Neural crest cell (in vitro differentiated cells): ENCODE measurements at regions not wholly inside any gene's neighbourhood (a gene's known extent, or its start where the extent isn't known, plus 50 kb on each side); places are given as distances from the start of the nearest gene placed in this dataset.
"Not testable (repeated sequence)": the region's sequence is repeated elsewhere in the genome, so short reads cannot be mapped to it uniquely, and the experiment has no call there.

Experiments used
- DNase-seq: peaks from one replicate; pipeline ENCODE4 v3.0.0; 2021; ENCODE audit warnings: low read depth, mixed read lengths, low spot score
- H3K27ac Mint-ChIP-seq: one replicate; pipeline ENCODE4 v1.8.0; 2021; ENCODE audit warnings: mild to moderate bottlenecking, mixed read lengths; ENCODE audit not compliant: unreplicated experiment
- H3K27me3 Mint-ChIP-seq: 2 replicates; pipeline ENCODE4 v1.8.0; 2021; ENCODE audit warnings: low read depth, mild to moderate bottlenecking, mixed read lengths
- H3K36me3 Mint-ChIP-seq: 2 replicates; pipeline ENCODE4 v1.8.0; 2021; ENCODE audit warnings: low read depth, mild to moderate bottlenecking, mixed read lengths
- H3K4me1 Mint-ChIP-seq: 2 replicates; pipeline ENCODE4 v1.8.0; 2021; ENCODE audit warnings: mixed read lengths
- H3K4me3 Mint-ChIP-seq: one replicate; pipeline ENCODE4 v1.8.0; 2021; ENCODE audit warnings: mild to moderate bottlenecking, mixed read lengths
- H3K9me3 Mint-ChIP-seq: 2 replicates; pipeline ENCODE4 v1.8.0; 2021; ENCODE audit warnings: mixed read lengths
- TF ChIP-seq, protein P1 (sequence below): fragments of 200-600 bp; sonication (generic); conservative IDR thresholded peaks from 2 replicates; pipeline ENCODE4 v1.5.0; 2021; ENCODE audit warnings: antibody characterized with exemption, mild to moderate bottlenecking

GRCh38 chr10:106378251-106378650, 786.3 kb downstream of the SORCS1 start:
- DNase-seq = no peak
- TF ChIP-seq, protein P1, sequence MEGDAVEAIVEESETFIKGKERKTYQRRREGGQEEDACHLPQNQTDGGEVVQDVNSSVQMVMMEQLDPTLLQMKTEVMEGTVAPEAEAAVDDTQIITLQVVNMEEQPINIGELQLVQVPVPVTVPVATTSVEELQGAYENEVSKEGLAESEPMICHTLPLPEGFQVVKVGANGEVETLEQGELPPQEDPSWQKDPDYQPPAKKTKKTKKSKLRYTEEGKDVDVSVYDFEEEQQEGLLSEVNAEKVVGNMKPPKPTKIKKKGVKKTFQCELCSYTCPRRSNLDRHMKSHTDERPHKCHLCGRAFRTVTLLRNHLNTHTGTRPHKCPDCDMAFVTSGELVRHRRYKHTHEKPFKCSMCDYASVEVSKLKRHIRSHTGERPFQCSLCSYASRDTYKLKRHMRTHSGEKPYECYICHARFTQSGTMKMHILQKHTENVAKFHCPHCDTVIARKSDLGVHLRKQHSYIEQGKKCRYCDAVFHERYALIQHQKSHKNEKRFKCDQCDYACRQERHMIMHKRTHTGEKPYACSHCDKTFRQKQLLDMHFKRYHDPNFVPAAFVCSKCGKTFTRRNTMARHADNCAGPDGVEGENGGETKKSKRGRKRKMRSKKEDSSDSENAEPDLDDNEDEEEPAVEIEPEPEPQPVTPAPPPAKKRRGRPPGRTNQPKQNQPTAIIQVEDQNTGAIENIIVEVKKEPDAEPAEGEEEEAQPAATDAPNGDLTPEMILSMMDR = no peak
- H3K4me3 Mint-ChIP-seq = no peak overlapping the region
- H3K27me3 Mint-ChIP-seq = no peaks in the 10 kb centered on the region
- no peak overlapping the region for H3K27ac Mint-ChIP-seq
- peaks cover 11% of the 10 kb centered on the region for H3K9me3 Mint-ChIP-seq
- H3K4me1 Mint-ChIP-seq = no peaks in the 10 kb centered on the region
- peaks cover 7% of the 10 kb centered on the region for H3K36me3 Mint-ChIP-seq

DNA sequence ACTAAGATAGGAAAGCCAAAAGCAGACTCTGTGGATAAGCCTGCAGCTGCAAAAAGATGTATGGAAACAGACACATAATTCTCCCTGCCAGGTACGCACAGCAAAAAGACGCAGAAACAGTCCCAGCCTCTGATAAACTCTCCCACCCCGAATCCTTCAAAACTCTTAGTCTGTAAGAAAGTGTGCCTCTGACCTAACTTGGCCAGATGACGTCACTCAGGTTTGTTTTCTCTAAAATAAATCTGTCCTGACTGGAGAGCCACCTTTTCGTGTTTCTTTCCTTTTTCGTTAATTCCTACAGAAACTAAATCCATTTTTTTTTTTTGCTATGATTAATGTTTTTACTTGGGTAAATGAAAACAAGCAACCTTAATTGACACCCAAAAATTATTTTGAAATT, 793.8 kb downstream of the SORCS1 start:
- Mint-ChIP-seq H3K27me3 (no peaks in the 10 kb centered on the region), H3K27ac (no peak overlapping the region), H3K9me3 (no peaks in the 10 kb centered on the region), H3K36me3 (no peaks in the 10 kb centered on the region), H3K4me3 (no peak overlapping the region), H3K4me1 (no peaks in the 10 kb centered on the region)
- no peak for DNase-seq
- TF ChIP-seq, protein P1 = no peak

- TF ChIP-seq, protein P1 = no peak
- H3K36me3 Mint-ChIP-seq = no peaks in the 10 kb centered on the region
Measured at GRCh38 chr10:106360870-106361269, 803.6 kb downstream of the SORCS1 start.

DNA sequence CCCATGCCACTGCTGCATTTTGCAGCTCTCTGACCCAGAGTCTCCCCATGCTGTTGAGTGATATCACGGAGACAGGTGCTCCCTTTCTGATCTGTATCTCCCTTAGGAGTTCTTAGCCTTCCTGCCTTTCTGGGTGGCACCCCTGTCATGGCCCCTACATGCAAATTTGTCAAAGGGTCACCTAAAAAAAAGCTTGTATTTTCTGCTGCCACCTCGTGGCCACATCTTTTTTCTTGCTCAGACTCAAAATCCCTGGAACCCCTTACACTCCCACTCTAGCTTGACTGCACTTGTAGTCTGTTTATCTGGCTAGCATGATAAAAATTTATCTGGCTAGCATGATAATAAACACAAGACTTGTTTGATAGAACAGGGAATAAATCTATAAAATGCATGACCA, 809.1 kb downstream of the SORCS1 start:
- TF ChIP-seq, protein P1 = peak; percentile 43
- Mint-ChIP-seq H3K4me3 (no peak overlapping the region), H3K9me3 (no peaks in the 10 kb centered on the region), H3K27ac (no peak overlapping the region), H3K36me3 (no peaks in the 10 kb centered on the region), H3K27me3 (no peaks in the 10 kb centered on the region), H3K4me1 (no peaks in the 10 kb centered on the region)
- no peak for DNase-seq

More at GRCh38 chr10:106360870-106361269, 803.6 kb downstream of the SORCS1 start:
- DNase-seq = no peak
- Mint-ChIP-seq H3K4me1 (no peaks in the 10 kb centered on the region), H3K27me3 (no peaks in the 10 kb centered on the region), H3K4me3 (no peak overlapping the region), H3K9me3 (peaks cover 2% of the 10 kb centered on the region), H3K27ac (no peak overlapping the region)

DNA sequence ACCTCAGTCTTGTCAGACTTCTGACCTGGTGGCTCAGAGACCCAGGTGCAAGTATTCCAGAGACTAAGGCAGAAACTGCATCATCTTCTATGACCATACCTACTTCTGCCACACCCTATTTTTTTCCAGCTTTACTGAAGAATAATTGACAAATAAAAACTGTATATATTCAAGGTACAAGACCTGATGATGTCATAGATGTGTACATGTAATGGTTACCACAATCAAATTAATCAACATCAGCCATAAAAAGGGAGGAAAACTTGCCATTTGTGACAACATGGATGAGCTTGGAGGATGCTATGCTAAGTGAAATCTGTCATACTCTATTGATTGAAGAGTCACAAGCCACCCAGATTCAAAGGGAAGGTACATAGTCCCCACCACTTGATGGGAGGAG, 815.6 kb downstream of the SORCS1 start:
- Mint-ChIP-seq H3K36me3 (no peaks in the 10 kb centered on the region), H3K27ac (no peak overlapping the region), H3K9me3 (no peaks in the 10 kb centered on the region), H3K4me1 (no peaks in the 10 kb centered on the region), H3K4me3 (no peak overlapping the region), H3K27me3 (no peaks in the 10 kb centered on the region)
- no peak for DNase-seq
- TF ChIP-seq, protein P1 = no peak

- TF ChIP-seq, protein P1 = no peak
- Mint-ChIP-seq H3K27ac (no peak overlapping the region), H3K4me1 (no peaks in the 10 kb centered on the region), H3K27me3 (no peaks in the 10 kb centered on the region), H3K36me3 (no peaks in the 10 kb centered on the region), H3K9me3 (no peaks in the 10 kb centered on the region), H3K4me3 (no peak overlapping the region)
- no peak for DNase-seq
Measured at GRCh38 chr10:106347547-106347946, 817.0 kb downstream of the SORCS1 start.

DNA sequence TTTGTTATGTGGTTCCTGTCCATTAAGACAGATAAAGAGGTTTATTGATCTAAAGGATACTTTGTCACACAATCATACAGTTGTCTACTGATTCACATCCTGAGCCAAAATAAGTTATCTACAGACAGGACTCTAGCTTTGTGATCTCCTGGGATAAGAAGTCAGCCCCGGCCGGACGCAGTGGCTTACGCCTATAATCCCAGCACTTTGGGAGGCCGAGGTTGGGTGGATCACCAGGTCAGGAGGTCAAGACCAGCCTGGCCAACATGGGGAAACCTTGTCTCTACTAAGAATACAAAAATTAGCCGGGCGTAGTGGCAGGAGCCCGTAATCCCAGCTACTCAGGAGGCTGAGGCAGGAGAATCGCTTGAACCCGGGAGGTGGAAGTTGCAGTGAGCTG, 821.0 kb downstream of the SORCS1 start:
- not testable (repeated sequence) for H3K27ac Mint-ChIP-seq, H3K4me3 Mint-ChIP-seq, DNase-seq, H3K27me3 Mint-ChIP-seq, H3K36me3 Mint-ChIP-seq, H3K4me1 Mint-ChIP-seq, H3K9me3 Mint-ChIP-seq
